ENCODE measurements at regions not wholly inside any gene's neighbourhood (a gene's known extent, or its start where the extent isn't known, plus 50 kb on each side); places are given as distances from the start of the nearest gene placed in this dataset.

DNA sequence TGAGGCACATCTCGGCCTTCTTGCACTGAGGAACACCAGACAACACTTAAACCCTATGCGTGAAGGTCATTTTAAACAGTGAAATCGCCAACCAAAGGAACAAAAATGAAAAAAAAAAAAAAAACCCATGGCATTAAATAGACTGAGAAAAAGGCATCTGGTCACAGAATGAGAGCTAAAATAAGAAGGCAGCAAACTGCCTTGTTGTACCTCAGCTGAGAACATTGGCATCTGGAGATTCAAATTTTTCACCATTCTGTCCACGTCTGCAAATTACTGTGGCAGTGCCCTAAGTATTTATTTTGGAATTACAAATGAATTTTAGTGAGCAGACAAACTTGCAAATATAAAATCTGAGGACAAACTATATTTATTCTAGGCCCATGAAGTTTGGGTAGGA is 82.6 kb upstream of the POU1F1 start:
- Histone ChIP-seq H3K79me2 (replicated peaks; ENCODE audit: insufficient read depth, low read length) (no peaks in the 10 kb centered on the region), H3K36me3 (ENCODE audit: insufficient read depth, low read length) (no peaks in the 10 kb centered on the region), H2AFZ (ENCODE audit: low read depth, low read length) (no peak overlapping the region), H3K9me2 (ENCODE audit: insufficient read depth, low read length) (no peaks in the 10 kb centered on the region), H3K4me3 (ENCODE audit: low read length) (no peak overlapping the region), H3K27me3 (ENCODE audit: insufficient read depth, low read depth, low read length) (no peaks in the 10 kb centered on the region), H3K4me2 (ENCODE audit: low read length) (no peak overlapping the region), H4K20me1 (ENCODE audit: insufficient read depth) (no peaks in the 10 kb centered on the region), H3K27ac (ENCODE audit: low read length) (peak overlapping the region; percentile 32), H3K9me3 (ENCODE audit: low read length) (no peaks in the 10 kb centered on the region), H3F3A (ENCODE audit: insufficient read depth, low read length, poor library complexity, severe bottlenecking) (no peaks in the 10 kb centered on the region), H3K9ac (ENCODE audit: low read length) (no peak overlapping the region)
- TF ChIP-seq POLR2AphosphoS5 (IDR thresholded peaks at IDR 0.05) (no peak), RAD21 (conservative IDR thresholded peaks at IDR 0.05) (no peak), TAF1 (IDR thresholded peaks at IDR 0.05; ENCODE audit: low read depth) (no peak), EZH2 (IDR thresholded peaks at IDR 0.05; ENCODE audit: borderline replicate concordance, insufficient read depth, low read length, poor library complexity, severe bottlenecking) (no peak), EP300 (conservative IDR thresholded peaks at IDR 0.05; ENCODE audit: poor library complexity, severe bottlenecking) (no peak), SMC3 (conservative IDR thresholded peaks at IDR 0.05; ENCODE audit: poor library complexity) (no peak), MXI1 (conservative IDR thresholded peaks at IDR 0.05; ENCODE audit: poor library complexity, severe bottlenecking) (no peak), REST (IDR thresholded peaks at IDR 0.05; ENCODE audit: borderline replicate concordance) (no peak)
- TF ChIP-seq, protein P1, sequence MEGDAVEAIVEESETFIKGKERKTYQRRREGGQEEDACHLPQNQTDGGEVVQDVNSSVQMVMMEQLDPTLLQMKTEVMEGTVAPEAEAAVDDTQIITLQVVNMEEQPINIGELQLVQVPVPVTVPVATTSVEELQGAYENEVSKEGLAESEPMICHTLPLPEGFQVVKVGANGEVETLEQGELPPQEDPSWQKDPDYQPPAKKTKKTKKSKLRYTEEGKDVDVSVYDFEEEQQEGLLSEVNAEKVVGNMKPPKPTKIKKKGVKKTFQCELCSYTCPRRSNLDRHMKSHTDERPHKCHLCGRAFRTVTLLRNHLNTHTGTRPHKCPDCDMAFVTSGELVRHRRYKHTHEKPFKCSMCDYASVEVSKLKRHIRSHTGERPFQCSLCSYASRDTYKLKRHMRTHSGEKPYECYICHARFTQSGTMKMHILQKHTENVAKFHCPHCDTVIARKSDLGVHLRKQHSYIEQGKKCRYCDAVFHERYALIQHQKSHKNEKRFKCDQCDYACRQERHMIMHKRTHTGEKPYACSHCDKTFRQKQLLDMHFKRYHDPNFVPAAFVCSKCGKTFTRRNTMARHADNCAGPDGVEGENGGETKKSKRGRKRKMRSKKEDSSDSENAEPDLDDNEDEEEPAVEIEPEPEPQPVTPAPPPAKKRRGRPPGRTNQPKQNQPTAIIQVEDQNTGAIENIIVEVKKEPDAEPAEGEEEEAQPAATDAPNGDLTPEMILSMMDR (IDR thresholded peaks at IDR 0.05; ENCODE audit: poor library complexity, severe bottlenecking), result no peak

DNA sequence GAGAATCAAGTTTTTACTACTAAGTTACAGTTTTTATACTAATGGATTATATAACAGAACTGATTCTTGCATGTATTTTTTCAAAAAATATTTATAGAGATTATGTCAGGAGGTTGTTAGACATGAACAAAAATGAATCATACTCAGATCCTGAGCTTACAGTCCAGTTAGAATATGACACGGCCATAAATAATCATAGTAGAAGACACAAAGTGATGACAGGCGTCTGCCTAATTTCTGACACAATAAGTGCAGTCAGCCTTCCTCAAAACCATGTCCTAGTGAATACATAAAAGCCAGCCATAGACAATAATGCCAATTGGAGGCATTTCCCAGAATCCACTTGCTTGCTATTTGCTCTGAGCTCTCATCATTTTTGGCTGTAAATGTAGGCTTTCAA is 81.7 kb upstream of the POU1F1 start:
- no peak overlapping the region for H3K4me2 ChIP-seq (ENCODE audit: low read length)
- no peak overlapping the region for H3K4me3 ChIP-seq (ENCODE audit: low read length)
- H3K27ac ChIP-seq (ENCODE audit: low read length), result peak overlapping the region; percentile 32
- no peaks in the 10 kb centered on the region for H3K9me2 ChIP-seq (ENCODE audit: insufficient read depth, low read length)
- no peak overlapping the region for H2AFZ ChIP-seq (ENCODE audit: low read depth, low read length)
- no peaks in the 10 kb centered on the region for H3K79me2 ChIP-seq (replicated peaks; ENCODE audit: insufficient read depth, low read length)
- no peaks in the 10 kb centered on the region for H3K36me3 ChIP-seq (ENCODE audit: insufficient read depth, low read length)
- H3F3A ChIP-seq (ENCODE audit: insufficient read depth, low read length, poor library complexity, severe bottlenecking), result no peaks in the 10 kb centered on the region
- peak; percentile 44 for TF ChIP-seq POLR2AphosphoS5 (IDR thresholded peaks at IDR 0.05)
- TF ChIP-seq EP300 (conservative IDR thresholded peaks at IDR 0.05; ENCODE audit: poor library complexity, severe bottlenecking), result peak; percentile 78
- no peak for TF ChIP-seq SMC3 (conservative IDR thresholded peaks at IDR 0.05; ENCODE audit: poor library complexity)
- H3K27me3 ChIP-seq (ENCODE audit: insufficient read depth, low read depth, low read length), result no peaks in the 10 kb centered on the region
- H4K20me1 ChIP-seq (ENCODE audit: insufficient read depth), result no peaks in the 10 kb centered on the region
- no peak overlapping the region for H3K9ac ChIP-seq (ENCODE audit: low read length)
- H3K9me3 ChIP-seq (ENCODE audit: low read length), result no peaks in the 10 kb centered on the region

- H3K36me3 ChIP-seq (ENCODE audit: insufficient read depth, low read length), result no peaks in the 10 kb centered on the region
- TF ChIP-seq MXI1 (conservative IDR thresholded peaks at IDR 0.05; ENCODE audit: poor library complexity, severe bottlenecking), result no peak
- TF ChIP-seq RAD21 (conservative IDR thresholded peaks at IDR 0.05), result no peak
- TF ChIP-seq EP300 (conservative IDR thresholded peaks at IDR 0.05; ENCODE audit: poor library complexity, severe bottlenecking), result no peak
- no peak for TF ChIP-seq EZH2 (IDR thresholded peaks at IDR 0.05; ENCODE audit: borderline replicate concordance, insufficient read depth, low read length, poor library complexity, severe bottlenecking)
- no peak for TF ChIP-seq POLR2AphosphoS5 (IDR thresholded peaks at IDR 0.05)
- TF ChIP-seq, protein P1 (IDR thresholded peaks at IDR 0.05; ENCODE audit: poor library complexity, severe bottlenecking), result no peak
- TF ChIP-seq REST (IDR thresholded peaks at IDR 0.05; ENCODE audit: borderline replicate concordance), result no peak
- no peak for TF ChIP-seq SMC3 (conservative IDR thresholded peaks at IDR 0.05; ENCODE audit: poor library complexity)
- TF ChIP-seq TAF1 (IDR thresholded peaks at IDR 0.05; ENCODE audit: low read depth), result no peak
These were observed 78.0 kb upstream of the POU1F1 start for GRCh38 chr3:87354398-87354797.

More at GRCh38 chr3:87354398-87354797, 78.0 kb upstream of the POU1F1 start:
- no peak overlapping the region for H2AFZ ChIP-seq (ENCODE audit: low read depth, low read length)
- H3K4me3 ChIP-seq (ENCODE audit: low read length), result no peak overlapping the region
- H3F3A ChIP-seq (ENCODE audit: insufficient read depth, low read length, poor library complexity, severe bottlenecking), result no peaks in the 10 kb centered on the region
- H3K4me2 ChIP-seq (ENCODE audit: low read length), result no peak overlapping the region
- H3K9me3 ChIP-seq (ENCODE audit: low read length), result no peaks in the 10 kb centered on the region
- no peak overlapping the region for H3K27ac ChIP-seq (ENCODE audit: low read length)
- no peaks in the 10 kb centered on the region for H3K27me3 ChIP-seq (ENCODE audit: insufficient read depth, low read depth, low read length)
- no peaks in the 10 kb centered on the region for H4K20me1 ChIP-seq (ENCODE audit: insufficient read depth)
- H3K9ac ChIP-seq (ENCODE audit: low read length), result no peak overlapping the region
- H3K9me2 ChIP-seq (ENCODE audit: insufficient read depth, low read length), result no peaks in the 10 kb centered on the region
- H3K79me2 ChIP-seq (replicated peaks; ENCODE audit: insufficient read depth, low read length), result no peaks in the 10 kb centered on the region

Data from neural cell (in vitro differentiated cells).